Transverse colon (tissue), 4 donors: ENCODE measurements at regions not wholly inside any gene's neighbourhood (a gene's known extent, or its start where the extent isn't known, plus 50 kb on each side); places are given as distances from the start of the nearest gene placed in this dataset.

Experiments used
- EP300 ChIP-seq: sonication (generic); formaldehyde crosslinking; IDR thresholded peaks from one replicate; pipeline ENCODE4 v1.6.1; 2017; ENCODE audit warnings: antibody characterized with exemption, low read depth
- POLR2A ChIP-seq: fragments of 450-650 bp; IDR thresholded peaks from one replicate; pipeline ENCODE4 v1.6.1; 2016; ENCODE audit warnings: antibody characterized with exemption, mild to moderate bottlenecking, moderate library complexity
- POLR2AphosphoS5 ChIP-seq, 3 donors: sonication (generic); formaldehyde crosslinking; IDR thresholded peaks; one replicate each; pipeline ENCODE4 v1.6.1; 2016; ENCODE audit warnings: antibody characterized with exemption in 3 of 3
- TF ChIP-seq, protein P1 (sequence below), 5 experiments: fragments of 200-600 bp in 3 of 5; fragments of 450-650 bp in 2 of 5; sonication (generic) in 3 of 5; IDR thresholded peaks; 1 replicate in 2 of 5; 2 replicates in 3 of 5; pipeline ENCODE4 v1.5.1; 2016 to 2017; ENCODE audit warnings: antibody characterized with exemption in 5 of 5, inconsistent platforms in 3 of 5, mild to moderate bottlenecking in 2 of 5, moderate library complexity in 1 of 5

DNA sequence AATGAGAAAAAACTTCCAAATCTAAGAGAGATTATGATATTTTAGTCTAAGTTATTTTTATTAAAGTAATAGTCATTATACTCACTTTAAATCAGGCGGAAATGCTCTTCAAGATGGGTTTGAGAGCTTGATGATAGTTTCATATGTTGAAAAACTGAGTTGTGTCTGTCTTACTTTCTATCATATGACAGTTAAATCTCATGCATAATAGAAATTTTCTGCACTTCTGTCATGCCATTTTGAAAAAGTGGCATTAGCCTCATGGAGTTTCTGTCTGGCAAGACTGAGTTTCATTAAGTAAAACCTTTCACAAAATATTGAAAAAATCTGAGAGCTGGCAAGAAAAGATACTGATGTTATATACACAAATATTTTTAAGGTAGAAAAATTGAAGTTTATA is 511.8 kb downstream of the EPHA3 start:
- TF ChIP-seq, protein P1, sequence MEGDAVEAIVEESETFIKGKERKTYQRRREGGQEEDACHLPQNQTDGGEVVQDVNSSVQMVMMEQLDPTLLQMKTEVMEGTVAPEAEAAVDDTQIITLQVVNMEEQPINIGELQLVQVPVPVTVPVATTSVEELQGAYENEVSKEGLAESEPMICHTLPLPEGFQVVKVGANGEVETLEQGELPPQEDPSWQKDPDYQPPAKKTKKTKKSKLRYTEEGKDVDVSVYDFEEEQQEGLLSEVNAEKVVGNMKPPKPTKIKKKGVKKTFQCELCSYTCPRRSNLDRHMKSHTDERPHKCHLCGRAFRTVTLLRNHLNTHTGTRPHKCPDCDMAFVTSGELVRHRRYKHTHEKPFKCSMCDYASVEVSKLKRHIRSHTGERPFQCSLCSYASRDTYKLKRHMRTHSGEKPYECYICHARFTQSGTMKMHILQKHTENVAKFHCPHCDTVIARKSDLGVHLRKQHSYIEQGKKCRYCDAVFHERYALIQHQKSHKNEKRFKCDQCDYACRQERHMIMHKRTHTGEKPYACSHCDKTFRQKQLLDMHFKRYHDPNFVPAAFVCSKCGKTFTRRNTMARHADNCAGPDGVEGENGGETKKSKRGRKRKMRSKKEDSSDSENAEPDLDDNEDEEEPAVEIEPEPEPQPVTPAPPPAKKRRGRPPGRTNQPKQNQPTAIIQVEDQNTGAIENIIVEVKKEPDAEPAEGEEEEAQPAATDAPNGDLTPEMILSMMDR (IDR thresholded peaks at IDR 0.05) = no peak
- TF ChIP-seq POLR2A (no peak), POLR2AphosphoS5 (IDR thresholded peaks at IDR 0.05) (no peak), EP300 (no peak)
